GM23338 (cell line): ENCODE measurements at regions not wholly inside any gene's neighbourhood (a gene's known extent, or its start where the extent isn't known, plus 50 kb on each side); places are given as distances from the start of the nearest gene placed in this dataset.

Experiments
- ATAC-seq: fragments of 200-7000 bp; cut with Tn5 transposase; 3 replicates; pipeline ENCODE4 v1.9.1; 2020
- DNase-seq: peaks from one replicate; pipeline ENCODE4 v3.0.0-alpha.2; 2015; ENCODE audit warnings: low spot score
- H2AFZ ChIP-seq: fragments of 200-600 bp; sonication (generic); 2 replicates; pipeline ENCODE4 v1.8.0; 2016; ENCODE audit warnings: antibody characterized with exemption, mild to moderate bottlenecking, moderate library complexity
- H3F3A ChIP-seq: fragments of 200-600 bp; sonication (generic); replicated peaks from 2 replicates; pipeline ENCODE4 v1.8.0; 2017; ENCODE audit warnings: antibody characterized with exemption, mixed run types, low read depth
- H3K27ac ChIP-seq: fragments of 200-600 bp; sonication (generic); 2 replicates; pipeline ENCODE4 v1.6.1; 2016; ENCODE audit warnings: low read depth
- H3K27me3 ChIP-seq: fragments of 200-600 bp; sonication (generic); 2 replicates; pipeline ENCODE4 v1.8.0; 2016; ENCODE audit warnings: mild to moderate bottlenecking, mixed run types, moderate library complexity; ENCODE audit not compliant: insufficient read depth
- H3K36me3 ChIP-seq: fragments of 200-600 bp; sonication (generic); 2 replicates; pipeline ENCODE4 v1.8.0; 2016; ENCODE audit warnings: mild to moderate bottlenecking; ENCODE audit not compliant: insufficient read depth
- H3K4me1 ChIP-seq: fragments of 200-600 bp; sonication (generic); 2 replicates; pipeline ENCODE4 v1.8.0; 2016; ENCODE audit warnings: mild to moderate bottlenecking, moderate library complexity; ENCODE audit not compliant: insufficient read depth
- H3K4me2 ChIP-seq: fragments of 200-600 bp; sonication (generic); 2 replicates; pipeline ENCODE4 v1.7.1; 2017; ENCODE audit warnings: mixed run types
- H3K4me3 ChIP-seq: fragments of 200-600 bp; sonication (generic); 2 replicates; pipeline ENCODE4 v1.6.1; 2016; ENCODE audit warnings: mixed run types
- H3K79me2 ChIP-seq: fragments of 200-600 bp; sonication (generic); replicated peaks from 2 replicates; pipeline ENCODE4 v1.8.0; 2017; ENCODE audit warnings: mild to moderate bottlenecking; ENCODE audit not compliant: insufficient read depth
- H3K9me2 ChIP-seq: fragments of 200-600 bp; sonication (generic); 2 replicates; pipeline ENCODE4 v1.8.0; 2017; ENCODE audit not compliant: insufficient read depth
- H4K20me1 ChIP-seq: fragments of 200-600 bp; sonication (generic); replicated peaks from 2 replicates; pipeline ENCODE4 v1.8.0; 2017; ENCODE audit warnings: mild to moderate bottlenecking; ENCODE audit not compliant: insufficient read depth
- H3K27ac Mint-ChIP-seq: 2 replicates; pipeline ENCODE4 v1.8.0; 2020; ENCODE audit warnings: inconsistent platforms, mild to moderate bottlenecking, moderate library complexity, mixed read lengths
- H3K27me3 Mint-ChIP-seq: 3 replicates; pipeline ENCODE4 v1.8.0; 2022; ENCODE audit warnings: low read depth, mild to moderate bottlenecking, moderate library complexity, mixed read lengths, inconsistent platforms; ENCODE audit not compliant: insufficient read depth, poor library complexity
- H3K36me3 Mint-ChIP-seq: 3 replicates; pipeline ENCODE4 v1.8.0; 2021; ENCODE audit warnings: low read depth, mild to moderate bottlenecking, inconsistent platforms, moderate library complexity, mixed read lengths
- H3K4me1 Mint-ChIP-seq: 3 replicates; pipeline ENCODE4 v1.8.0; 2020; ENCODE audit warnings: mild to moderate bottlenecking, inconsistent platforms, mixed read lengths
- H3K4me3 Mint-ChIP-seq: 3 replicates; pipeline ENCODE4 v1.8.0; 2021; ENCODE audit warnings: moderate library complexity, mild to moderate bottlenecking, inconsistent platforms, mixed read lengths
- H3K9me3 Mint-ChIP-seq: 3 replicates; pipeline ENCODE4 v1.8.0; 2020; ENCODE audit warnings: moderate library complexity, mild to moderate bottlenecking, inconsistent platforms, mixed read lengths
- CREB1 ChIP-seq: fragments of 250-450 bp; sonication (Bioruptor Pico); IDR thresholded peaks from 2 replicates; pipeline ENCODE4 v1.5.0; 2020; ENCODE audit warnings: low read depth, mild to moderate bottlenecking, moderate library complexity
- EZH2 ChIP-seq: fragments of 200-600 bp; sonication (generic); IDR thresholded peaks from one replicate; pipeline ENCODE4 v1.8.0; 2017; ENCODE audit warnings: antibody characterized with exemption, mild to moderate bottlenecking, low read depth; ENCODE audit not compliant: unreplicated experiment
- EZH2phosphoT487 ChIP-seq: fragments of 200-600 bp; sonication (generic); IDR thresholded peaks from one replicate; pipeline ENCODE4 v1.8.1; 2018; ENCODE audit warnings: antibody characterized with exemption; ENCODE audit not compliant: unreplicated experiment
- JUNB ChIP-seq: IDR thresholded peaks from one replicate; pipeline ENCODE4 v1.6.1; 2016; ENCODE audit warnings: antibody characterized with exemption; ENCODE audit not compliant: unreplicated experiment
- NANOG ChIP-seq: IDR thresholded peaks from 2 replicates; pipeline ENCODE4 v1.6.1; 2016; ENCODE audit warnings: antibody characterized with exemption, borderline replicate concordance
- POLR2AphosphoS5 ChIP-seq: IDR thresholded peaks from 2 replicates; pipeline ENCODE4 v1.6.1; 2016; ENCODE audit warnings: antibody characterized with exemption, low read depth
- STAT1 ChIP-seq: IDR thresholded peaks from one replicate; pipeline ENCODE4 v1.6.1; 2016; ENCODE audit warnings: antibody characterized with exemption; ENCODE audit not compliant: unreplicated experiment
- ZNF114 ChIP-seq: fragments of 250-450 bp; sonication (Bioruptor Pico); IDR thresholded peaks from 2 replicates; pipeline ENCODE4 v1.5.0; 2020; ENCODE audit warnings: mild to moderate bottlenecking, moderate library complexity
- ZNF331 ChIP-seq: fragments of 250-450 bp; sonication (Bioruptor Pico); IDR thresholded peaks from 2 replicates; pipeline ENCODE4 v1.5.0; 2020; ENCODE audit warnings: low read depth, mild to moderate bottlenecking, moderate library complexity
- TF ChIP-seq, protein P1 (sequence below): fragments of 250-450 bp; sonication (Bioruptor Pico); IDR thresholded peaks from 2 replicates; pipeline ENCODE4 v1.5.0; 2020; ENCODE audit warnings: mild to moderate bottlenecking, moderate library complexity
- TF ChIP-seq, protein P2 (sequence below), 2 experiments: fragments of 200-600 bp in 1 of 2; sonication (generic) in 1 of 2; conservative IDR thresholded peaks; 2 replicates each; pipeline versions ENCODE4 v1.5.1 to v1.6.1; 2016 to 2017; ENCODE audit warnings: antibody characterized with exemption in 2 of 2, low read depth in 2 of 2, mild to moderate bottlenecking in 2 of 2, moderate library complexity in 1 of 2
- TF ChIP-seq, protein P3 (sequence below): IDR thresholded peaks from 2 replicates; pipeline ENCODE4 v1.6.1; 2016; ENCODE audit warnings: antibody characterized with exemption
- TF ChIP-seq, protein P4 (sequence below): IDR thresholded peaks from one replicate; pipeline ENCODE4 v1.6.1; 2018; ENCODE audit warnings: antibody characterized with exemption; ENCODE audit not compliant: unreplicated experiment

DNA sequence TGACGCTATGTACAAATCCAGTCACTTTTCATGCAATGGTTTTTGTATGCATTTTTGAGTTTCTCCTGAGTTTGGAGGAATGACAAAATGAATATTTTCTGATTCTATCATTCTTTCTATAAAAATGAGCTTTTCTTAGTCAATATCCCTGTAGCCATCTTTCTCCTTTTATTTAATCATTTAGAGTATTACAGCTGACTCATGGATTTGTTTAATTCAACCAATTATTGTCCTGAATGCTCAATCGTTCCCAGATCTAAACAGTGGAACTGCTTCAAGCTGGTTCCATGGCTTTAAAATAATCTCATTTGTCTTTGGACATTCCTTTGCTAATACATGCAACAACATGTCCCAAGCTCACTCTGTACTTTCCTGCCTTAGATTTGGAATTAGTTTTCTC is 368.8 kb downstream of the ADCYAP1 start:
- no peaks in the 10 kb centered on the region for H3K36me3 Mint-ChIP-seq
- H3K4me3 ChIP-seq: no peak overlapping the region
- H3K4me3 Mint-ChIP-seq: no peak overlapping the region
- no peaks in the 10 kb centered on the region for H3F3A ChIP-seq
- no peaks in the 10 kb centered on the region for H4K20me1 ChIP-seq
- H3K36me3 ChIP-seq: no peaks in the 10 kb centered on the region
- no peaks in the 10 kb centered on the region for H3K79me2 ChIP-seq
- ATAC-seq (no peak), DNase-seq (no peak)
- peaks cover 6% of the 10 kb centered on the region; the same call in 1 of the 2 replicates for H3K9me2 ChIP-seq
- no peak overlapping the region for H3K4me2 ChIP-seq
- H3K27ac ChIP-seq: no peak overlapping the region
- no peaks in the 10 kb centered on the region for H3K4me1 ChIP-seq
- no peaks in the 10 kb centered on the region for H3K9me3 Mint-ChIP-seq
- H3K27me3 ChIP-seq: no peaks in the 10 kb centered on the region
- H3K27me3 Mint-ChIP-seq: peaks cover 1% of the 10 kb centered on the region
- no peak overlapping the region for H2AFZ ChIP-seq
- TF ChIP-seq, protein P1, sequence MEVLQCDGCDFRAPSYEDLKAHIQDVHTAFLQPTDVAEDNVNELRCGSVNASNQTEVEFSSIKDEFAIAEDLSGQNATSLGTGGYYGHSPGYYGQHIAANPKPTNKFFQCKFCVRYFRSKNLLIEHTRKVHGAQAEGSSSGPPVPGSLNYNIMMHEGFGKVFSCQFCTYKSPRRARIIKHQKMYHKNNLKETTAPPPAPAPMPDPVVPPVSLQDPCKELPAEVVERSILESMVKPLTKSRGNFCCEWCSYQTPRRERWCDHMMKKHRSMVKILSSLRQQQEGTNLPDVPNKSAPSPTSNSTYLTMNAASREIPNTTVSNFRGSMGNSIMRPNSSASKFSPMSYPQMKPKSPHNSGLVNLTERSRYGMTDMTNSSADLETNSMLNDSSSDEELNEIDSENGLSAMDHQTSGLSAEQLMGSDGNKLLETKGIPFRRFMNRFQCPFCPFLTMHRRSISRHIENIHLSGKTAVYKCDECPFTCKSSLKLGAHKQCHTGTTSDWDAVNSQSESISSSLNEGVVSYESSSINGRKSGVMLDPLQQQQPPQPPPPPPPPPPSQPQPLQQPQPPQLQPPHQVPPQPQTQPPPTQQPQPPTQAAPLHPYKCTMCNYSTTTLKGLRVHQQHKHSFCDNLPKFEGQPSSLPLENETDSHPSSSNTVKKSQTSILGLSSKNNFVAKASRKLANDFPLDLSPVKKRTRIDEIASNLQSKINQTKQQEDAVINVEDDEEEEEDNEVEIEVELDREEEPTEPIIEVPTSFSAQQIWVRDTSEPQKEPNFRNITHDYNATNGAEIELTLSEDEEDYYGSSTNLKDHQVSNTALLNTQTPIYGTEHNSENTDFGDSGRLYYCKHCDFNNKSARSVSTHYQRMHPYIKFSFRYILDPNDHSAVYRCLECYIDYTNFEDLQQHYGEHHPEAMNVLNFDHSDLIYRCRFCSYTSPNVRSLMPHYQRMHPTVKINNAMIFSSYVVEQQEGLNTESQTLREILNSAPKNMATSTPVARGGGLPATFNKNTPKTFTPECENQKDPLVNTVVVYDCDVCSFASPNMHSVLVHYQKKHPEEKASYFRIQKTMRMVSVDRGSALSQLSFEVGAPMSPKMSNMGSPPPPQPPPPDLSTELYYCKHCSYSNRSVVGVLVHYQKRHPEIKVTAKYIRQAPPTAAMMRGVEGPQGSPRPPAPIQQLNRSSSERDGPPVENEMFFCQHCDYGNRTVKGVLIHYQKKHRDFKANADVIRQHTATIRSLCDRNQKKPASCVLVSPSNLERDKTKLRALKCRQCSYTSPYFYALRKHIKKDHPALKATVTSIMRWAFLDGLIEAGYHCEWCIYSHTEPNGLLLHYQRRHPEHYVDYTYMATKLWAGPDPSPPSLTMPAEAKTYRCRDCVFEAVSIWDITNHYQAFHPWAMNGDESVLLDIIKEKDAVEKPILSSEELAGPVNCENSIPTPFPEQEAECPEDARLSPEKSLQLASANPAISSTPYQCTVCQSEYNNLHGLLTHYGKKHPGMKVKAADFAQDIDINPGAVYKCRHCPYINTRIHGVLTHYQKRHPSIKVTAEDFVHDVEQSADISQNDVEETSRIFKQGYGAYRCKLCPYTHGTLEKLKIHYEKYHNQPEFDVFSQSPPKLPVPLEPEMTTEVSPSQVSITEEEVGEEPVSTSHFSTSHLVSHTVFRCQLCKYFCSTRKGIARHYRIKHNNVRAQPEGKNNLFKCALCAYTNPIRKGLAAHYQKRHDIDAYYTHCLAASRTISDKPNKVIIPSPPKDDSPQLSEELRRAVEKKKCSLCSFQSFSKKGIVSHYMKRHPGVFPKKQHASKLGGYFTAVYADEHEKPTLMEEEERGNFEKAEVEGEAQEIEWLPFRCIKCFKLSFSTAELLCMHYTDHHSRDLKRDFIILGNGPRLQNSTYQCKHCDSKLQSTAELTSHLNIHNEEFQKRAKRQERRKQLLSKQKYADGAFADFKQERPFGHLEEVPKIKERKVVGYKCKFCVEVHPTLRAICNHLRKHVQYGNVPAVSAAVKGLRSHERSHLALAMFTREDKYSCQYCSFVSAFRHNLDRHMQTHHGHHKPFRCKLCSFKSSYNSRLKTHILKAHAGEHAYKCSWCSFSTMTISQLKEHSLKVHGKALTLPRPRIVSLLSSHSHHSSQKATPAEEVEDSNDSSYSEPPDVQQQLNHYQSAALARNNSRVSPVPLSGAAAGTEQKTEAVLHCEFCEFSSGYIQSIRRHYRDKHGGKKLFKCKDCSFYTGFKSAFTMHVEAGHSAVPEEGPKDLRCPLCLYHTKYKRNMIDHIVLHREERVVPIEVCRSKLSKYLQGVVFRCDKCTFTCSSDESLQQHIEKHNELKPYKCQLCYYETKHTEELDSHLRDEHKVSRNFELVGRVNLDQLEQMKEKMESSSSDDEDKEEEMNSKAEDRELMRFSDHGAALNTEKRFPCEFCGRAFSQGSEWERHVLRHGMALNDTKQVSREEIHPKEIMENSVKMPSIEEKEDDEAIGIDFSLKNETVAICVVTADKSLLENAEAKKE: no peak
- TF ChIP-seq ZNF114 (CRISPR knock-in tag) (no peak), STAT1 (no peak), NANOG (no peak), CREB1 (no peak), EZH2phosphoT487 (no peak), ZNF331 (no peak), JUNB (no peak), EZH2 (no peak), POLR2AphosphoS5 (no peak)
- TF ChIP-seq, protein P2, sequence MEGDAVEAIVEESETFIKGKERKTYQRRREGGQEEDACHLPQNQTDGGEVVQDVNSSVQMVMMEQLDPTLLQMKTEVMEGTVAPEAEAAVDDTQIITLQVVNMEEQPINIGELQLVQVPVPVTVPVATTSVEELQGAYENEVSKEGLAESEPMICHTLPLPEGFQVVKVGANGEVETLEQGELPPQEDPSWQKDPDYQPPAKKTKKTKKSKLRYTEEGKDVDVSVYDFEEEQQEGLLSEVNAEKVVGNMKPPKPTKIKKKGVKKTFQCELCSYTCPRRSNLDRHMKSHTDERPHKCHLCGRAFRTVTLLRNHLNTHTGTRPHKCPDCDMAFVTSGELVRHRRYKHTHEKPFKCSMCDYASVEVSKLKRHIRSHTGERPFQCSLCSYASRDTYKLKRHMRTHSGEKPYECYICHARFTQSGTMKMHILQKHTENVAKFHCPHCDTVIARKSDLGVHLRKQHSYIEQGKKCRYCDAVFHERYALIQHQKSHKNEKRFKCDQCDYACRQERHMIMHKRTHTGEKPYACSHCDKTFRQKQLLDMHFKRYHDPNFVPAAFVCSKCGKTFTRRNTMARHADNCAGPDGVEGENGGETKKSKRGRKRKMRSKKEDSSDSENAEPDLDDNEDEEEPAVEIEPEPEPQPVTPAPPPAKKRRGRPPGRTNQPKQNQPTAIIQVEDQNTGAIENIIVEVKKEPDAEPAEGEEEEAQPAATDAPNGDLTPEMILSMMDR (conservative IDR thresholded peaks at IDR 0.05; ENCODE audit: low read depth in 2 of 2): no peak
- TF ChIP-seq, protein P3, sequence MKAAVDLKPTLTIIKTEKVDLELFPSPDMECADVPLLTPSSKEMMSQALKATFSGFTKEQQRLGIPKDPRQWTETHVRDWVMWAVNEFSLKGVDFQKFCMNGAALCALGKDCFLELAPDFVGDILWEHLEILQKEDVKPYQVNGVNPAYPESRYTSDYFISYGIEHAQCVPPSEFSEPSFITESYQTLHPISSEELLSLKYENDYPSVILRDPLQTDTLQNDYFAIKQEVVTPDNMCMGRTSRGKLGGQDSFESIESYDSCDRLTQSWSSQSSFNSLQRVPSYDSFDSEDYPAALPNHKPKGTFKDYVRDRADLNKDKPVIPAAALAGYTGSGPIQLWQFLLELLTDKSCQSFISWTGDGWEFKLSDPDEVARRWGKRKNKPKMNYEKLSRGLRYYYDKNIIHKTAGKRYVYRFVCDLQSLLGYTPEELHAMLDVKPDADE: no peak
- TF ChIP-seq, protein P4, sequence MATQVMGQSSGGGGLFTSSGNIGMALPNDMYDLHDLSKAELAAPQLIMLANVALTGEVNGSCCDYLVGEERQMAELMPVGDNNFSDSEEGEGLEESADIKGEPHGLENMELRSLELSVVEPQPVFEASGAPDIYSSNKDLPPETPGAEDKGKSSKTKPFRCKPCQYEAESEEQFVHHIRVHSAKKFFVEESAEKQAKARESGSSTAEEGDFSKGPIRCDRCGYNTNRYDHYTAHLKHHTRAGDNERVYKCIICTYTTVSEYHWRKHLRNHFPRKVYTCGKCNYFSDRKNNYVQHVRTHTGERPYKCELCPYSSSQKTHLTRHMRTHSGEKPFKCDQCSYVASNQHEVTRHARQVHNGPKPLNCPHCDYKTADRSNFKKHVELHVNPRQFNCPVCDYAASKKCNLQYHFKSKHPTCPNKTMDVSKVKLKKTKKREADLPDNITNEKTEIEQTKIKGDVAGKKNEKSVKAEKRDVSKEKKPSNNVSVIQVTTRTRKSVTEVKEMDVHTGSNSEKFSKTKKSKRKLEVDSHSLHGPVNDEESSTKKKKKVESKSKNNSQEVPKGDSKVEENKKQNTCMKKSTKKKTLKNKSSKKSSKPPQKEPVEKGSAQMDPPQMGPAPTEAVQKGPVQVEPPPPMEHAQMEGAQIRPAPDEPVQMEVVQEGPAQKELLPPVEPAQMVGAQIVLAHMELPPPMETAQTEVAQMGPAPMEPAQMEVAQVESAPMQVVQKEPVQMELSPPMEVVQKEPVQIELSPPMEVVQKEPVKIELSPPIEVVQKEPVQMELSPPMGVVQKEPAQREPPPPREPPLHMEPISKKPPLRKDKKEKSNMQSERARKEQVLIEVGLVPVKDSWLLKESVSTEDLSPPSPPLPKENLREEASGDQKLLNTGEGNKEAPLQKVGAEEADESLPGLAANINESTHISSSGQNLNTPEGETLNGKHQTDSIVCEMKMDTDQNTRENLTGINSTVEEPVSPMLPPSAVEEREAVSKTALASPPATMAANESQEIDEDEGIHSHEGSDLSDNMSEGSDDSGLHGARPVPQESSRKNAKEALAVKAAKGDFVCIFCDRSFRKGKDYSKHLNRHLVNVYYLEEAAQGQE: no peak
- no peak overlapping the region for H3K27ac Mint-ChIP-seq
- no peaks in the 10 kb centered on the region for H3K4me1 Mint-ChIP-seq
